Left renal pelvis (tissue), 4 donors: ENCODE measurements at regions not wholly inside any gene's neighbourhood (a gene's known extent, or its start where the extent isn't known, plus 50 kb on each side); places are given as distances from the start of the nearest gene placed in this dataset.
"Not testable (repeated sequence)": the region's sequence is repeated elsewhere in the genome, so short reads cannot be mapped to it uniquely, and the experiment has no call there.

ENCODE experiments used
- DNase-seq, 4 donors: peaks; one replicate each; pipeline ENCODE4 v3.0.0-alpha.2; 2013; ENCODE audit warnings: low read depth in 4 of 4, low spot score in 3 of 4

- DNase-seq, result no peak
Observed at GRCh38 chr12:3418609-3419390, 72.2 kb upstream of the PRMT8 start.

- DNase-seq, result no peak
Observed at GRCh38 chr12:3419558-3419957, 71.4 kb upstream of the PRMT8 start.

DNA sequence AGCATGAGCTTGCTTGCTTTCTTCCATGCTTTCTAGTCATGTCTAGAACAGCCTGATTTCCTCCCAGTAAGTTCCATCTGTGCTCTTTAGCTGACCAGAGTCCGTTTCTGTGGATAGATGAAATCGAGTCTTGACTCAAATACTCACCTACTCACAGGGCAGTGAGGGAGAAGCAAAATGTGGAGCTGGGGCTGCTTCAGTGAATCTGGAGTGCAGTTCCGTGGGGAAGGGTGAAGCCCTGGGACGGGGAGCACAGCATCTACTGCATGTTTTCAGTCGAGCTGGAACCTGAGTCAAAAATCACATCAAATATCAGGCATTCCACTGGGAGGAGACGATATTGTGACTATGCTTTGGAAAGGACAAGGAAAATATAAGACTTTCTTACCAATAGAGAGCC lies 70.3 kb upstream of the PRMT8 start:
- no peak for DNase-seq

- DNase-seq, result no peak
Observed at GRCh38 chr12:3421191-3421978, 69.6 kb upstream of the PRMT8 start.

GRCh38 chr12:3424796-3425195 lies 66.2 kb upstream of the PRMT8 start:
- not testable (repeated sequence) for DNase-seq

GRCh38 chr12:3427956-3428355 lies 63.0 kb upstream of the PRMT8 start:
- no peak for DNase-seq

GRCh38 chr12:3428631-3429030 lies 62.4 kb upstream of the PRMT8 start:
- DNase-seq, result no peak

- DNase-seq, result not testable (repeated sequence)
Observed at GRCh38 chr12:3429523-3429922, 61.5 kb upstream of the PRMT8 start.

DNA sequence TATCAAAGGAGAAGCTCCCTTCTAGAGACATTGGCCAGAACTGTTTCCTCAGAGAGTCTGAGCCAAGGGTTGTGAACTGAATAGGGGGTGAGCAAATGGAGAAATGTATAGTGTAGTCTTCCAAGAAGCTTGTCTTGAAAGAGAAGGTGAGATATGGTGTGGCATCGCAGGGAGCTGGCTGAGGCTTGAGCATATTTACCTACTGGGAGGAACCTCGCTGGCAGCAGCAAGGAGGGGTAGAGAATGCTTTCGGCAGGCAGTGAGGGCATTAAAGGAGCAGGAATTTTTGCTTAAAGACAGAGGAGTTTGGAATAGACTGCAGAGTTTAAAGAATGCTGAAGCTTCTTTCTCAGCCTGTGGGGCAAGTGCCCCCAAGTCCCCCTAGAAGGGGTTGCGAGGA lies 59.3 kb upstream of the PRMT8 start:
- no peak for DNase-seq

GRCh38 chr12:3432176-3432742 lies 58.7 kb upstream of the PRMT8 start:
- DNase-seq, result no peak

- DNase-seq, result no peak
Observed at GRCh38 chr12:3432868-3433267, 58.1 kb upstream of the PRMT8 start.

GRCh38 chr12:3436461-3437065 lies 54.4 kb upstream of the PRMT8 start:
- no peak for DNase-seq

DNA sequence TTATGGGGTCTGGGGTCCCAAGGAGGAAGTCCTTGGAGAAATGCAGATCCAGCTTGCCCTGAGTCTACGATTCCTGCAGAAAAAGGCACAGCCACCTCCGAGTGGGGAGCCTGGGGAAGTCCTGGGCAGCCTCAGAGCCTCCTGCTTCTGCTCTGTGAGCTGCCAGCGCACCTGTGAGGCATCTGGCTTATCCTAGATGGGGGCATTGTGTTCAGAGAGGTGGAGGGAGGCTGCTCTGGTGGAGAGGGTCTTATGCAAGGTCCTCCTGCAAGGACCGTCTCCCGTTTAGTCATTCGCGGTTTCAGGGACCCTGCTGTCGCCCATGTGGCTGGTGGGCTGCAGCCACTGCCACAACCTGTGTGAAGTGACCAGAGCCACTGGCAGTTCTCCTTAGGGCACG lies 53.0 kb upstream of the PRMT8 start:
- no peak for DNase-seq

- DNase-seq, result no peak
Observed at GRCh38 chr12:3438401-3438800, 52.6 kb upstream of the PRMT8 start.
